Progenitor cell of endocrine pancreas (in vitro differentiated cells): ENCODE measurements at regions not wholly inside any gene's neighbourhood (a gene's known extent, or its start where the extent isn't known, plus 50 kb on each side); places are given as distances from the start of the nearest gene placed in this dataset.

Experiments
- DNase-seq: peaks from one replicate; pipeline ENCODE4 v3.0.0; 2021; ENCODE audit warnings: low spot score; ENCODE audit not compliant: unreplicated experiment
- H3K27ac Mint-ChIP-seq: 2 replicates; pipeline ENCODE4 v1.8.0; 2021; ENCODE audit warnings: mild to moderate bottlenecking, moderate library complexity, mixed read lengths
- H3K27me3 Mint-ChIP-seq: 2 replicates; pipeline ENCODE4 v1.8.0; 2021; ENCODE audit warnings: mixed read lengths
- H3K36me3 Mint-ChIP-seq: 2 replicates; pipeline ENCODE4 v1.8.0; 2022; ENCODE audit warnings: mixed read lengths; ENCODE audit not compliant: insufficient read depth
- H3K4me1 Mint-ChIP-seq: 2 replicates; pipeline ENCODE4 v1.8.0; 2021; ENCODE audit warnings: low read depth, mixed read lengths
- H3K4me3 Mint-ChIP-seq: 2 replicates; pipeline ENCODE4 v1.8.0; 2021; ENCODE audit warnings: low read depth, mild to moderate bottlenecking, moderate library complexity, mixed read lengths
- H3K9me3 Mint-ChIP-seq: 2 replicates; pipeline ENCODE4 v1.8.0; 2021; ENCODE audit warnings: low read depth, mixed read lengths
- CTCF ChIP-seq: fragments of 200-600 bp; sonication (generic); IDR thresholded peaks from one replicate; pipeline ENCODE4 v1.5.0; 2021; ENCODE audit warnings: antibody characterized with exemption, mild to moderate bottlenecking; ENCODE audit not compliant: unreplicated experiment

- H3K27ac Mint-ChIP-seq, result no peak overlapping the region
- H3K4me1 Mint-ChIP-seq, result no peaks in the 10 kb centered on the region
- no peak for TF ChIP-seq CTCF
- DNase-seq, result no peak
- no peak overlapping the region for H3K4me3 Mint-ChIP-seq
- H3K36me3 Mint-ChIP-seq, result no peaks in the 10 kb centered on the region
- no peaks in the 10 kb centered on the region for H3K9me3 Mint-ChIP-seq
- peaks cover 2% of the 10 kb centered on the region for H3K27me3 Mint-ChIP-seq
Observed at GRCh38 chr3:147619921-147620560, 210.9 kb downstream of the ZIC1 start.

- H3K9me3 Mint-ChIP-seq, result no peaks in the 10 kb centered on the region
- DNase-seq, result no peak
- no peak overlapping the region for H3K27ac Mint-ChIP-seq
- H3K27me3 Mint-ChIP-seq, result peaks cover 2% of the 10 kb centered on the region
- H3K4me3 Mint-ChIP-seq, result no peak overlapping the region
- H3K4me1 Mint-ChIP-seq, result no peaks in the 10 kb centered on the region
- no peak for TF ChIP-seq CTCF
- H3K36me3 Mint-ChIP-seq, result no peaks in the 10 kb centered on the region
Observed at GRCh38 chr3:147620906-147621305, 211.7 kb downstream of the ZIC1 start.

- H3K9me3 Mint-ChIP-seq, result no peaks in the 10 kb centered on the region
- no peak overlapping the region for H3K27ac Mint-ChIP-seq
Observed at GRCh38 chr3:147630921-147631415, 221.8 kb downstream of the ZIC1 start.

DNA sequence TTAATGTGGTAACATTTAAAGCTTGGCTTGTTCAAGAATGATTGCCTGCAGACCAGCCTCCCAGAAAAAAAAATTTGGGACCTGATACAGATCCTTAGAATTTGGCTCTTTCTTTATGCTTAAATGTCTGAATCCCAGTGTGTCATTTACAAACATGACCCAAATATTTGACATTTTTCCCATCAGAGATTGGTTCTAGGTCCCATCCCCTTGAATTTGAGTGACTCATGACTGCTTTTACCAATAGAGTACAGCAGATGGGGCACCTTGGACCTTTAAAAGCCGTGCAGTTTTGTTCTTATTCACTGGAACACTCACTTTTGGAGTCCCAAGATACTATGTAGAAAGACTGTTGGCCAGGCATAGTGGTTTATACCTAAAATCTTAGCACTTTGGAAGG, 231.6 kb downstream of the ZIC1 start:
- Mint-ChIP-seq H3K36me3 (no peaks in the 10 kb centered on the region), H3K27ac (no peak overlapping the region), H3K4me1 (no peaks in the 10 kb centered on the region), H3K27me3 (no peaks in the 10 kb centered on the region), H3K4me3 (no peak overlapping the region), H3K9me3 (peaks cover 11% of the 10 kb centered on the region)
- no peak for DNase-seq
- TF ChIP-seq CTCF, result no peak

More at GRCh38 chr3:147630921-147631415, 221.8 kb downstream of the ZIC1 start:
- no peaks in the 10 kb centered on the region for H3K4me1 Mint-ChIP-seq
- H3K27me3 Mint-ChIP-seq, result no peaks in the 10 kb centered on the region
- H3K36me3 Mint-ChIP-seq, result no peaks in the 10 kb centered on the region
- no peak overlapping the region for H3K4me3 Mint-ChIP-seq
- no peak for TF ChIP-seq CTCF
- DNase-seq, result no peak

DNA sequence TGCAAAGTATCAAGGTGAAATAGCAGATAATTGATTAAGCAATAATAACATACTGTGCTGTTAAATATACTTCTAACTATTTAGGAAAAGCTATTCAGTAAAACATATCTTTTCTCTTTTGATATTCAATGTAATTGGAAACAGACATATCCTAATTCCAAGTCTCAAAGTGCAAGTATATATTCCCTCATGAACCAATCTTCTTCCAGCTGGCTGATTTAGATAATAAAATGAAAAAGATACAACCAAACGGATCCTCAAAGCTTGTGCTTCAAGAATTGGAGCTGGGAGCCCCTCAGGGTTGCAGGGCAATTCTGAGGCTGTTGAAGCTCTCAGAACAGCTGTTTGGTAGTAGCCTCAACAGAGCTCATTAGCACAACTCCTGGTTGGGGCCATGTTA, 236.6 kb downstream of the ZIC1 start:
- no peak overlapping the region for H3K27ac Mint-ChIP-seq
- no peak for DNase-seq
- no peaks in the 10 kb centered on the region for H3K9me3 Mint-ChIP-seq
- no peaks in the 10 kb centered on the region for H3K27me3 Mint-ChIP-seq
- no peaks in the 10 kb centered on the region for H3K36me3 Mint-ChIP-seq
- H3K4me3 Mint-ChIP-seq, result no peak overlapping the region
- no peak for TF ChIP-seq CTCF
- no peaks in the 10 kb centered on the region for H3K4me1 Mint-ChIP-seq
